ENCODE measurements at regions not wholly inside any gene's neighbourhood (a gene's known extent, or its start where the extent isn't known, plus 50 kb on each side); places are given as distances from the start of the nearest gene placed in this dataset.

- Histone ChIP-seq H3K9me3 (ENCODE audit: insufficient read depth, low read depth, low read length) (peaks cover 20% of the 10 kb centered on the region), H3K79me2 (ENCODE audit: insufficient read depth, low read length) (no peaks in the 10 kb centered on the region), H2AFZ (ENCODE audit: low read depth, low read length) (no peak overlapping the region), H3K4me1 (ENCODE audit: insufficient read depth, low read length) (no peaks in the 10 kb centered on the region), H3K4me2 (ENCODE audit: low read length) (no peak overlapping the region), H3K9ac (ENCODE audit: low read length) (no peak overlapping the region), H4K20me1 (ENCODE audit: insufficient read depth, low read length) (no peaks in the 10 kb centered on the region), H3K4me3 (ENCODE audit: insufficient read depth, low read depth, low read length) (no peak overlapping the region), H3K27ac (ENCODE audit: low read depth, low read length) (no peak overlapping the region), H3K36me3 (ENCODE audit: insufficient read depth, low read length) (no peaks in the 10 kb centered on the region), H3K27me3 (ENCODE audit: insufficient read depth, low read length) (peaks cover 4% of the 10 kb centered on the region)
- Mint-ChIP-seq H3K4me1 (ENCODE audit: low read depth, unreplicated experiment) (no peaks in the 10 kb centered on the region), H3K27me3 (ENCODE audit: low read depth, unreplicated experiment) (peaks cover 27% of the 10 kb centered on the region), H3K9me3 (ENCODE audit: unreplicated experiment) (peaks cover 9% of the 10 kb centered on the region), H3K27ac (ENCODE audit: unreplicated experiment) (no peak overlapping the region), H3K36me3 (ENCODE audit: low read depth, unreplicated experiment) (no peaks in the 10 kb centered on the region), H3K4me3 (ENCODE audit: unreplicated experiment) (no peak overlapping the region)
- DNase-seq (ENCODE audit: low read depth), result no peak
- no peak for TF ChIP-seq CTCF (IDR thresholded peaks at IDR 0.05; ENCODE audit: insufficient read depth, low read depth, low read length)
- no peak for TF ChIP-seq EZH2 (IDR thresholded peaks at IDR 0.05; ENCODE audit: insufficient read depth, low read length)
- FAIRE-seq, result no peak
Measured at GRCh38 chr5:2532809-2533208, 218.7 kb downstream of the IRX2 start.

- Histone ChIP-seq H3K4me3 (ENCODE audit: insufficient read depth, low read depth, low read length) (no peak overlapping the region), H3K4me2 (ENCODE audit: low read length) (no peak overlapping the region), H3K27me3 (ENCODE audit: insufficient read depth, low read length) (no peaks in the 10 kb centered on the region), H3K9ac (ENCODE audit: low read length) (no peak overlapping the region), H3K4me1 (ENCODE audit: insufficient read depth, low read length) (no peaks in the 10 kb centered on the region), H3K36me3 (ENCODE audit: insufficient read depth, low read length) (no peaks in the 10 kb centered on the region), H2AFZ (ENCODE audit: low read depth, low read length) (no peak overlapping the region), H4K20me1 (ENCODE audit: insufficient read depth, low read length) (no peaks in the 10 kb centered on the region), H3K79me2 (ENCODE audit: insufficient read depth, low read length) (no peaks in the 10 kb centered on the region), H3K27ac (ENCODE audit: low read depth, low read length) (no peak overlapping the region), H3K9me3 (ENCODE audit: insufficient read depth, low read depth, low read length) (peaks cover 20% of the 10 kb centered on the region)
- peaks cover 28% of the 10 kb centered on the region for H3K27me3 Mint-ChIP-seq (ENCODE audit: low read depth, unreplicated experiment)
- DNase-seq (ENCODE audit: low read depth), result no peak
- no peak overlapping the region for H3K4me3 Mint-ChIP-seq (ENCODE audit: unreplicated experiment)
- no peak for FAIRE-seq
- no peaks in the 10 kb centered on the region for H3K4me1 Mint-ChIP-seq (ENCODE audit: low read depth, unreplicated experiment)
- peaks cover 11% of the 10 kb centered on the region for H3K9me3 Mint-ChIP-seq (ENCODE audit: unreplicated experiment)
- no peak overlapping the region for H3K27ac Mint-ChIP-seq (ENCODE audit: unreplicated experiment)
- TF ChIP-seq EZH2 (IDR thresholded peaks at IDR 0.05; ENCODE audit: insufficient read depth, low read length), result no peak
- no peak for TF ChIP-seq CTCF (IDR thresholded peaks at IDR 0.05; ENCODE audit: insufficient read depth, low read depth, low read length)
- no peaks in the 10 kb centered on the region for H3K36me3 Mint-ChIP-seq (ENCODE audit: low read depth, unreplicated experiment)
Measured at GRCh38 chr5:2531318-2531717, 220.2 kb downstream of the IRX2 start.

- Mint-ChIP-seq H3K27ac (ENCODE audit: unreplicated experiment) (no peak overlapping the region), H3K27me3 (ENCODE audit: low read depth, unreplicated experiment) (peaks cover 23% of the 10 kb centered on the region), H3K36me3 (ENCODE audit: low read depth, unreplicated experiment) (no peaks in the 10 kb centered on the region), H3K4me1 (ENCODE audit: low read depth, unreplicated experiment) (no peaks in the 10 kb centered on the region), H3K9me3 (ENCODE audit: unreplicated experiment) (peaks cover 11% of the 10 kb centered on the region), H3K4me3 (ENCODE audit: unreplicated experiment) (no peak overlapping the region)
- H3K4me2 ChIP-seq (ENCODE audit: low read length), result no peak overlapping the region
- no peak for FAIRE-seq
- H3K4me3 ChIP-seq (ENCODE audit: insufficient read depth, low read depth, low read length), result no peak overlapping the region
- no peaks in the 10 kb centered on the region for H4K20me1 ChIP-seq (ENCODE audit: insufficient read depth, low read length)
- H3K9me3 ChIP-seq (ENCODE audit: insufficient read depth, low read depth, low read length), result peaks cover 20% of the 10 kb centered on the region
- H3K27ac ChIP-seq (ENCODE audit: low read depth, low read length), result no peak overlapping the region
- DNase-seq (ENCODE audit: low read depth), result no peak
- H3K9ac ChIP-seq (ENCODE audit: low read length), result no peak overlapping the region
- TF ChIP-seq CTCF (IDR thresholded peaks at IDR 0.05; ENCODE audit: insufficient read depth, low read depth, low read length) (no peak), EZH2 (IDR thresholded peaks at IDR 0.05; ENCODE audit: insufficient read depth, low read length) (no peak)
- no peak overlapping the region for H2AFZ ChIP-seq (ENCODE audit: low read depth, low read length)
- H3K27me3 ChIP-seq (ENCODE audit: insufficient read depth, low read length), result no peaks in the 10 kb centered on the region
- H3K4me1 ChIP-seq (ENCODE audit: insufficient read depth, low read length), result no peaks in the 10 kb centered on the region
- no peaks in the 10 kb centered on the region for H3K79me2 ChIP-seq (ENCODE audit: insufficient read depth, low read length)
- H3K36me3 ChIP-seq (ENCODE audit: insufficient read depth, low read length), result no peaks in the 10 kb centered on the region
Measured at GRCh38 chr5:2530609-2531008, 220.9 kb downstream of the IRX2 start.

All from astrocyte (in vitro differentiated cells and primary cell).